SU-DHL-6 (cell line): ENCODE measurements at regions not wholly inside any gene's neighbourhood (a gene's known extent, or its start where the extent isn't known, plus 50 kb on each side); places are given as distances from the start of the nearest gene placed in this dataset.

Experiments used
- H2AFZ ChIP-seq: fragments of 200-600 bp; sonication (generic); 2 replicates; pipeline ENCODE4 v1.6.1; 2014; ENCODE audit warnings: low read depth, mild to moderate bottlenecking, moderate library complexity, mixed read lengths, antibody characterized with exemption, low read length; ENCODE audit not compliant: severe bottlenecking
- H3F3A ChIP-seq: fragments of 200-600 bp; shearing (Covaris generic); 2 replicates; pipeline ENCODE4 v1.6.0; 2016; ENCODE audit warnings: antibody characterized with exemption, mild to moderate bottlenecking; ENCODE audit not compliant: insufficient read depth
- H3K27ac ChIP-seq: fragments of 200-600 bp; sonication (generic); 2 replicates; pipeline ENCODE4 v1.5.1; 2016; ENCODE audit warnings: low read depth, mild to moderate bottlenecking, low read length, moderate library complexity, mixed read lengths
- H3K27me3 ChIP-seq: fragments of 200-600 bp; sonication (generic), shearing (Covaris generic); 2 replicates; pipeline ENCODE4 v1.6.0; 2014; ENCODE audit warnings: mild to moderate bottlenecking, low read length
- H3K36me3 ChIP-seq: fragments of 200-600 bp; sonication (generic); 2 replicates; pipeline ENCODE4 v1.6.1; 2014; ENCODE audit warnings: mild to moderate bottlenecking, low read length, mixed read lengths
- H3K4me2 ChIP-seq: fragments of 300-600, 200-600 bp; shearing (Covaris generic), sonication (generic); 2 replicates; pipeline ENCODE4 v1.6.0; 2014; ENCODE audit warnings: low read length, low read depth, mild to moderate bottlenecking; ENCODE audit not compliant: poor library complexity, severe bottlenecking
- H3K4me3 ChIP-seq: fragments of 200-600 bp; sonication (generic); 2 replicates; pipeline ENCODE4 v1.5.1; 2014; ENCODE audit warnings: antibody characterized with exemption, low read length, mild to moderate bottlenecking, mixed read lengths; ENCODE audit not compliant: insufficient read depth, poor library complexity, severe bottlenecking
- H3K79me2 ChIP-seq: fragments of 200-600 bp; sonication (generic); 2 replicates; pipeline ENCODE4 v1.6.1; 2014; ENCODE audit warnings: mild to moderate bottlenecking, low read length, moderate library complexity; ENCODE audit not compliant: insufficient read depth
- H3K9ac ChIP-seq: fragments of 200-600 bp; sonication (generic); 2 replicates; pipeline ENCODE4 v1.7.0; 2014; ENCODE audit warnings: mild to moderate bottlenecking, low read length
- H3K9me2 ChIP-seq: fragments of 200-600 bp; sonication (generic); replicated peaks from 2 replicates; pipeline ENCODE4 v1.6.1; 2014; ENCODE audit warnings: low read length; ENCODE audit not compliant: insufficient read depth
- H3K9me3 ChIP-seq: fragments of 200-600 bp; sonication (generic); 2 replicates; pipeline ENCODE4 v1.6.1; 2014; ENCODE audit warnings: low read length, mixed read lengths; ENCODE audit not compliant: insufficient read depth
- H4K20me1 ChIP-seq: fragments of 200-600 bp; sonication (generic); 2 replicates; pipeline ENCODE4 v1.6.1; 2014; ENCODE audit warnings: low read depth, mild to moderate bottlenecking, antibody characterized with exemption, low read length, moderate library complexity, mixed read lengths
- CTCF ChIP-seq: fragments of 200-600 bp; sonication (generic); IDR thresholded peaks from one replicate; pipeline ENCODE4 v1.5.1; 2017; ENCODE audit warnings: antibody characterized with exemption, mild to moderate bottlenecking, low read length, moderate library complexity; ENCODE audit not compliant: insufficient read depth, poor library complexity, severe bottlenecking
- EZH2phosphoT487 ChIP-seq: fragments of 200-600 bp; sonication (generic), shearing (Covaris generic); conservative IDR thresholded peaks from 2 replicates; pipeline ENCODE4 v1.6.1; 2018; ENCODE audit warnings: mild to moderate bottlenecking, antibody characterized with exemption, low read length, moderate library complexity, mixed read lengths

- no peaks in the 10 kb centered on the region for H3K9me3 ChIP-seq
- no peaks in the 10 kb centered on the region for H3K36me3 ChIP-seq
- no peaks in the 10 kb centered on the region for H3K9me2 ChIP-seq
- no peak overlapping the region for H3K4me3 ChIP-seq
- H3K27me3 ChIP-seq, result no peaks in the 10 kb centered on the region
- peak overlapping the region; percentile 31 for H3K9ac ChIP-seq
- no peaks in the 10 kb centered on the region; the same call in 1 of the 2 replicates for H3F3A ChIP-seq
- H2AFZ ChIP-seq, result no peak overlapping the region
- peaks cover 93% of the 10 kb centered on the region for H3K79me2 ChIP-seq
- no peaks in the 10 kb centered on the region for H4K20me1 ChIP-seq
- TF ChIP-seq EZH2phosphoT487 (no peak), CTCF (no peak)
- peak overlapping the region; percentile 80 for H3K27ac ChIP-seq
- H3K4me2 ChIP-seq, result peak overlapping the region; percentile 72
Measured at GRCh38 chr3:109569135-109569846, 231.9 kb upstream of the DPPA4 start.

- H3K27ac ChIP-seq, result peak overlapping the region; percentile 80
- no peaks in the 10 kb centered on the region for H3K27me3 ChIP-seq
- peak overlapping the region; percentile 72 for H3K4me2 ChIP-seq
- no peaks in the 10 kb centered on the region for H3K9me3 ChIP-seq
- H3K9ac ChIP-seq, result peak overlapping the region; percentile 31; the same call in 1 of the 2 replicates
- H2AFZ ChIP-seq, result no peak overlapping the region
- H3K36me3 ChIP-seq, result no peaks in the 10 kb centered on the region
- H3K4me3 ChIP-seq, result no peak overlapping the region
- no peak for TF ChIP-seq EZH2phosphoT487
- TF ChIP-seq CTCF, result no peak
- peaks cover 87% of the 10 kb centered on the region for H3K79me2 ChIP-seq
- no peaks in the 10 kb centered on the region for H4K20me1 ChIP-seq
- H3F3A ChIP-seq, result no peaks in the 10 kb centered on the region
- no peaks in the 10 kb centered on the region for H3K9me2 ChIP-seq
Measured at GRCh38 chr3:109570408-109570807, 233.1 kb upstream of the DPPA4 start.

DNA sequence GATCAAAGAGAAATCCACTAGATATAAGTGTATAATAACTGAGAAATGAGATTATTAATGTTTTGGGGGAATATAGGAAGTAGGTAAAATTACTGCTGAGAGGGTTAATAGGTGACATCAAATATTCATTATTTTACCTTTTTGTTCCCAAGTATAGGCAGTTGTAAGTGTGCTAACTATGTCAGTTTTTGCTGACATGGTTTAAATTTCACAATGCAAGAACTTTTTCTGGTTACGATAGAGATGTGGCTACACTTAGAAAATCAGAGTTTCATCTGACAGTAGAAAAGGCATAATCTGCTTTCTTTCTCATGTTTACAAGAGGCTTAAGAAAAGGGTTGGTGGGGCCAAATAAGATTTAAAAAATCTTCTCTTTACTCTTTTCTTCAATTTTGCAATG lies 235.0 kb upstream of the DPPA4 start:
- Histone ChIP-seq H3K4me2 (peak overlapping the region; percentile 72), H3K9me2 (no peaks in the 10 kb centered on the region), H3K4me3 (no peak overlapping the region), H3K27ac (peak overlapping the region; percentile 30; the same call in 1 of the 2 replicates), H4K20me1 (no peaks in the 10 kb centered on the region), H3K27me3 (no peaks in the 10 kb centered on the region), H2AFZ (no peak overlapping the region), H3F3A (no peaks in the 10 kb centered on the region), H3K9me3 (no peaks in the 10 kb centered on the region), H3K36me3 (peaks cover 4% of the 10 kb centered on the region; the same call in 1 of the 2 replicates), H3K79me2 (peaks cover 78% of the 10 kb centered on the region), H3K9ac (no peak overlapping the region)
- TF ChIP-seq CTCF, result no peak
